ENCODE measurements at regions not wholly inside any gene's neighbourhood (a gene's known extent, or its start where the extent isn't known, plus 50 kb on each side); places are given as distances from the start of the nearest gene placed in this dataset.

DNA sequence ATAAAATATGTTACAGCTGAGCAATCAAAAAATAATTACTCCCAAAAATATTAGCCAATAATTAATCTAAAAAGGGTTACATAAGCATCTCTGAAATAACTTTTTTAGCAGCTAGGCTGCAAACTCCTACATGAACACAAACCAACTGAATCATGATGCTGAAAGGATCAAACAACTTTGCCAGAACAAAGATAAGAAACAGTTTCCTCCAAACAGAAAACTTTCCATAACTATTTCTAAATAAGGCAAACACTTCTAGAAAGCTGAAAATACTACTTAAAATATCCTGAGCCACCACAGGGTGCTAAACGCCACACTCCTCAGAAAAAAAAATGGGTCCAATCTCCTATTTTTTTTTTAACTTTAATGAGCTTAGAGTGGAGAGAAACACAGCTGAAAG, 68.6 kb upstream of the ARHGAP32 start:
- no peak overlapping the region for H3K4ac ChIP-seq (replicated peaks; ENCODE audit: insufficient read length, low read depth, low read length)
- no peak overlapping the region for H3K4me3 ChIP-seq (ENCODE audit: extremely low read depth in 1 of 4, insufficient read depth in 2 of 4, low read depth in 3 of 4, low read length in 4 of 4)
- H3K9ac ChIP-seq (replicated peaks in 1 of 4; ENCODE audit: extremely low read depth in 1 of 4, low read depth in 3 of 4, low read length in 3 of 4), result no peak overlapping the region
- no peak overlapping the region for H2AK5ac ChIP-seq (ENCODE audit: low read depth, low read length)
- TF ChIP-seq KDM5A (IDR thresholded peaks at IDR 0.05; ENCODE audit: low read length) (no peak), RBBP5 (IDR thresholded peaks at IDR 0.05; ENCODE audit: borderline replicate concordance, low read depth, low read length) (no peak), MAFK (IDR thresholded peaks at IDR 0.05; ENCODE audit: low read depth, low read length) (no peak), POLR2AphosphoS5 (IDR thresholded peaks at IDR 0.05; ENCODE audit: low read depth, low read length) (no peak)
- no peak overlapping the region for H4K91ac ChIP-seq (replicated peaks; ENCODE audit: insufficient read length, low read length)
- no peaks in the 10 kb centered on the region for H3K79me1 ChIP-seq (ENCODE audit: low read depth, low read length)
- no peaks in the 10 kb centered on the region for H4K20me1 ChIP-seq (replicated peaks in 1 of 2; ENCODE audit: control insufficient read depth in 1 of 2, insufficient read depth in 2 of 2, low read length in 2 of 2)
- no peak overlapping the region for H2BK20ac ChIP-seq (ENCODE audit: low read length)
- CTCF ChIA-PET (ENCODE audit: partially characterized antibody), result interaction anchor here (1.1 to 1.5 kb wide), 3 partner anchors 19 to 434 kb away, joined by 3 to 5 read pairs (median 4); no protein-coding TSS in a partner anchor
- peaks cover 0 to 7% (median 6%) of the 10 kb centered on the region in 4 experiments; a peak in 4 of 7 replicates for H3K4me1 ChIP-seq (replicated peaks in 1 of 4; ENCODE audit: control insufficient read depth in 3 of 4, insufficient read depth in 4 of 4, low read length in 3 of 4)
- H3K23me2 ChIP-seq (ENCODE audit: low read depth, low read length), result no peaks in the 10 kb centered on the region
- FAIRE-seq, result no peak
- H3K4me2 ChIP-seq (ENCODE audit: insufficient read depth in 1 of 2, low read depth in 2 of 2, low read length in 2 of 2), result no peak overlapping the region
- H3K27ac ChIP-seq (ENCODE audit: low read depth, low read length), result no peak overlapping the region
- H2AFZ ChIP-seq (ENCODE audit: low read length), result no peak overlapping the region
- no peak overlapping the region for H3K56ac ChIP-seq (replicated peaks; ENCODE audit: insufficient read length, low read depth, low read length)
- no peaks in the 10 kb centered on the region for H3K27me3 ChIP-seq (replicated peaks in 1 of 4; ENCODE audit: control insufficient read depth in 3 of 4, extremely low read depth in 1 of 4, insufficient read depth in 3 of 4, low read length in 3 of 4)
- H2BK120ac ChIP-seq (replicated peaks; ENCODE audit: low read depth, low read length), result no peak overlapping the region
- no peaks in the 10 kb centered on the region for H3K36me3 ChIP-seq (ENCODE audit: control insufficient read depth in 2 of 4, insufficient read depth in 4 of 4, low read length in 3 of 4)
- no peak overlapping the region for H3K23ac ChIP-seq (ENCODE audit: insufficient read length)
- H3K79me2 ChIP-seq (ENCODE audit: control insufficient read depth in 1 of 2, insufficient read depth in 2 of 2, low read length in 2 of 2), result peaks cover 0 to 97% of the 10 kb centered on the region in 2 experiments; a peak in 3 of 4 replicates
- H2BK12ac ChIP-seq (ENCODE audit: low read depth, low read length), result no peak overlapping the region
- 78% methylated on average over 1 of the region's 1 CpG; no CpG with 5 or more reads in 1 of the 2 experiments for WGBS, 2 experiments (ENCODE audit: extremely low coverage in 1 of 2, insufficient coverage in 1 of 2, insufficient read length in 1 of 2, insufficient replicate concordance in 2 of 2, low coverage in 1 of 2, low lambda C conversion rate in 2 of 2, missing lambda C conversion rate in 1 of 2)
- no peak overlapping the region for H3K18ac ChIP-seq (ENCODE audit: extremely low read depth, low read length)
- DNase-seq (ENCODE audit: low read depth in 1 of 2, low spot score in 2 of 2), result no peak
- H4K5ac ChIP-seq (ENCODE audit: insufficient read length, low read depth, low read length), result no peak overlapping the region
- POLR2A ChIA-PET (ENCODE audit: partially characterized antibody), result interaction anchor here (1.7 kb wide), 1 partner anchor 8 kb away, joined by 6 read pairs; no protein-coding TSS in a partner anchor
- H3K9me3 ChIP-seq (ENCODE audit: insufficient read depth in 2 of 2, low read depth in 1 of 2, low read length in 1 of 2), result no peaks in the 10 kb centered on the region
- no peak overlapping the region for H3K14ac ChIP-seq (ENCODE audit: insufficient read length)
- H2BK15ac ChIP-seq (ENCODE audit: low read length), result no peak overlapping the region
- no peak overlapping the region for H4K8ac ChIP-seq (ENCODE audit: extremely low read depth, insufficient read depth, low read length)
- H2BK5ac ChIP-seq (ENCODE audit: low read depth, low read length), result no peak overlapping the region

Measured in H1 (cell line).